GM06990 (cell line): ENCODE measurements at regions not wholly inside any gene's neighbourhood (a gene's known extent, or its start where the extent isn't known, plus 50 kb on each side); places are given as distances from the start of the nearest gene placed in this dataset.

Source experiments
- DNase-seq: peaks from one replicate; pipeline ENCODE4 v3.0.0-alpha.2; 2011; ENCODE audit not compliant: insufficient read length; ENCODE audit errors: extremely low read depth
- H3K27me3 ChIP-seq: replicated peaks from 2 replicates; pipeline ENCODE4 v1.6.0; 2011; ENCODE audit warnings: low read length; ENCODE audit not compliant: control insufficient read depth, insufficient read depth
- H3K36me3 ChIP-seq: 2 replicates; pipeline ENCODE4 v1.5.1; 2011; ENCODE audit warnings: low read length; ENCODE audit not compliant: control insufficient read depth, insufficient read depth
- H3K4me3 ChIP-seq: replicated peaks from 2 replicates; pipeline ENCODE4 v1.5.1; 2011; ENCODE audit warnings: low read depth, mild to moderate bottlenecking, control low read depth, low read length
- CTCF ChIP-seq: IDR thresholded peaks from 2 replicates; pipeline ENCODE4 v1.5.1; 2011; ENCODE audit warnings: low read length, control low read depth, mild to moderate bottlenecking, inconsistent platforms; ENCODE audit not compliant: insufficient read depth, poor library complexity, severe bottlenecking

GRCh38 chr18:61091379-61091778 lies 241.9 kb upstream of the CDH20 start:
- no peak overlapping the region for H3K4me3 ChIP-seq
- no peak for DNase-seq
- TF ChIP-seq CTCF = no peak

DNA sequence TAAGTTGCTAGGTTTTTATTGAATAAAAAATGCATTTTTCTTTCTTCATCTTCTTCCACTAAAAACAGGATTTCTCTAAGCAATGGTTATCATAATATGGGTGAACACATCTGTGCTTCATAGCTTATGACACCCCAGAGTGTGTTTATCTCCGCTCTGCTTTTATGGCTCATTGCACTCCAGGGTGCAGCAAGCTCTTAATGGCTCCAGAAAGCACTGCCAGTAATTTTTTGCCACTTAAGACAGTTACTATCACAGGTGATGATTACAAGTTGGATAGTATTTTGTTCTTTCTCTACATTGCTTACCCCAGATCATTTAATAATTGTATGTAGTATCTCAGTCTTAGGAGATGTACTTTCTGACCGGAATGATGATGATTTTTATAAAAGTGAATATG lies 239.3 kb upstream of the CDH20 start:
- H3K4me3 ChIP-seq = no peak overlapping the region
- H3K27me3 ChIP-seq = no peaks in the 10 kb centered on the region
- TF ChIP-seq CTCF = no peak
- H3K36me3 ChIP-seq = no peaks in the 10 kb centered on the region
- no peak for DNase-seq

More at GRCh38 chr18:61091379-61091778, 241.9 kb upstream of the CDH20 start:
- Histone ChIP-seq H3K27me3 (no peaks in the 10 kb centered on the region), H3K36me3 (no peaks in the 10 kb centered on the region)

- DNase-seq = no peak
- H3K27me3 ChIP-seq = no peaks in the 10 kb centered on the region
- H3K36me3 ChIP-seq = no peaks in the 10 kb centered on the region
- TF ChIP-seq CTCF = no peak
- H3K4me3 ChIP-seq = no peak overlapping the region
These were observed 237.0 kb upstream of the CDH20 start for GRCh38 chr18:61096226-61096625.

DNA sequence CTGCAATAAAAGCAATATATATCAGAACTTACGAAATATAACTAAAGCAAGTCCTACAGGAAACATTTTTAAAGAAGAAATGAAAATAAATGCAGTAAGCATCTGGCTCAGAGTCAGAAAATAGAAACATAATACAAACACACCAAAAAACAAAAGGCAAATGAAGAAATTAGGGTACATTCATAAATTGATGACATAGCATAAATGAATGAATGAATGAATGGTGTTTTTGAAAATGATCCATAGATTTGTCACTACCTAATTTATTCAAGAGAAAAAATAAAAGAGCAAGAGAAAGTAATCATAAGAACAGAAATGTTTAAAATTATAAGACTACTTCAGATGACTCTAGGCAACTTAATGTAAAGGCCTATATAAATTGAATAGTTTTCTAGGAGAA lies 226.1 kb upstream of the CDH20 start:
- no peak for DNase-seq
- H3K36me3 ChIP-seq = no peaks in the 10 kb centered on the region
- no peak overlapping the region for H3K4me3 ChIP-seq
- no peak for TF ChIP-seq CTCF
- H3K27me3 ChIP-seq = no peaks in the 10 kb centered on the region

- DNase-seq = no peak
- Histone ChIP-seq H3K27me3 (no peaks in the 10 kb centered on the region), H3K4me3 (no peak overlapping the region), H3K36me3 (no peaks in the 10 kb centered on the region)
- no peak for TF ChIP-seq CTCF
These were observed 224.5 kb upstream of the CDH20 start for GRCh38 chr18:61108706-61109105.

GRCh38 chr18:61123309-61123708 lies 209.9 kb upstream of the CDH20 start:
- DNase-seq = no peak
- H3K27me3 ChIP-seq = no peaks in the 10 kb centered on the region
- no peaks in the 10 kb centered on the region for H3K36me3 ChIP-seq
- no peak for TF ChIP-seq CTCF
- H3K4me3 ChIP-seq = no peak overlapping the region
